ENCODE measurements at regions not wholly inside any gene's neighbourhood (a gene's known extent, or its start where the extent isn't known, plus 50 kb on each side); places are given as distances from the start of the nearest gene placed in this dataset.

DNA sequence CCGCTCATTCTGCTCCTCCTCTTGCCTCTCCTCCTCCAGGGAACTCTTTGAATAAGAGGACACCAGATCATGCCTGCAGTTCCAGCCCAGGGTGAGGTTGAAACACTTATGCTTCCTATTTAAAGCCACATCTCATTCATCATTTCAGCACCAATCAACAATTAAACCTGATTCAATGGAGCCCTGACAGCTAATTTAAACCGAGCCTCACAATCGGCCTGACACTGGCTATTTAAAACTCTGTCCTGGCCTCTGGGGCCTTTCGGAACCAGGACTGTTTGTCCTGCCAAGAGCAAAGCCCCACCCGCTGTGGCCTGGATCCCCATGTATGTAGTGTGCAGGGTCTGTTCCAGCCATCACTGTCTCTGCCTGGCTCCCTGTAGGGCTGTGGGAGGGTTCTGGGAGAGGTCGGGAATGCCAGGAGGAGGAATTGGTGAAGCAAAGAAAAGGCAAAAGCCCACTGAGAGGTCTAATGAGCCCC is 97.4 kb downstream of the MCFD2 start:
- H3K4me3 ChIP-seq (ENCODE audit: low read length), result no peak overlapping the region
- H3K4me1 ChIP-seq (ENCODE audit: control insufficient read depth, insufficient read depth, low read length), result peaks cover 40% of the 10 kb centered on the region
- no peaks in the 10 kb centered on the region for H3K27me3 ChIP-seq (replicated peaks; ENCODE audit: control insufficient read depth, insufficient read depth, low read length)
- no peak for DNase-seq (ENCODE audit: low read depth)
- peak overlapping the region; percentile 78 for H3K9ac ChIP-seq (ENCODE audit: low read length)
- no peaks in the 10 kb centered on the region for H3K9me3 ChIP-seq (ENCODE audit: control insufficient read depth, low read length)
- no peaks in the 10 kb centered on the region for H3K36me3 ChIP-seq (ENCODE audit: control insufficient read depth, insufficient read depth, low read length, severe bottlenecking)

DNA sequence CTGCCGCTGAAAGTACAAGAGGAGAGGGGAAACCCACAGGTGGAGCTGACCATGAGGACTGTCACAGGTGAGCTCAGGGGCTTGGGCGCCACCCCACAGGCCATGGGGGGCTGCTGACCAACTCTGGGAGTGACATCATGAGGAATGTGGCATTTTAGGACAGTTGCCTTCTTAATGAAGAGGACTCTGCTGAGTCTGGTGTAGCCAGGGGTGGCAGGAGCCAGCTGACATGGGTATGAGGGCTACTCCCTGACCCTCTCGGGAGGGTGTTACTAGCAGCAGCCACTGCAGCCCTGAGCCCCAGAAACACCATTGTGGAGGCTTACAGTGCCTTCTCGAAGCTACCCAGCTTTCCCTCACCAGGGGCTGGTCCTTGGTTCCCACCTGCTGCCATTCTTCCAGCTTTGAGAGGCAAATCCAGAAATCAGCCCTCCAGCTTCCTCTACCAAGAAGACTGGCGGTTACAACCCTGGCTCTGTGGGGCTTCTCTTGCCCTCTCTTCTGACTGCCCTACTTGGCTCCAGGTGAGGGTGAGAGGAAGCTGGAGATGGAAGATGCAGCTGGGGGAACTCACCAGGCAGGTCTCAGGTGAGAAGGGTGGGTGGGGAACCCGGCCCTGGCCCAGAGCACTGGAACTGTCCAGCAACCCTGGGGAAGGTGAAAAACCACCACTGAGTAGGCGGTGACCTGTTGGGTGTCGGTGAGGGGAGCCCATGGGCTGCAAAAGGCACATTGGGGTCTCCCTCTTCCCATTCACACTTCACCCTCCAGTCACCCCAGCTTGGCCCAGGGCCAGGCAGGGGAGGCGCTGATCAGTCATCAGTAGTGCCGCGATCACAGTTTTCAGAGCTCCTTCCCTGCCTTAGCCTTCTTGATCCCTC is 98.5 kb downstream of the MCFD2 start:
- no peaks in the 10 kb centered on the region for H3K36me3 ChIP-seq (ENCODE audit: control insufficient read depth, insufficient read depth, low read length, severe bottlenecking)
- DNase-seq (ENCODE audit: low read depth), result no peak
- no peak overlapping the region for H3K4me3 ChIP-seq (ENCODE audit: low read length)
- no peaks in the 10 kb centered on the region for H3K9me3 ChIP-seq (ENCODE audit: control insufficient read depth, low read length)
- H3K27me3 ChIP-seq (replicated peaks; ENCODE audit: control insufficient read depth, insufficient read depth, low read length), result no peaks in the 10 kb centered on the region
- peak overlapping the region; percentile 14 for H3K9ac ChIP-seq (ENCODE audit: low read length)
- H3K4me1 ChIP-seq (ENCODE audit: control insufficient read depth, insufficient read depth, low read length), result peaks cover 49% of the 10 kb centered on the region

DNA sequence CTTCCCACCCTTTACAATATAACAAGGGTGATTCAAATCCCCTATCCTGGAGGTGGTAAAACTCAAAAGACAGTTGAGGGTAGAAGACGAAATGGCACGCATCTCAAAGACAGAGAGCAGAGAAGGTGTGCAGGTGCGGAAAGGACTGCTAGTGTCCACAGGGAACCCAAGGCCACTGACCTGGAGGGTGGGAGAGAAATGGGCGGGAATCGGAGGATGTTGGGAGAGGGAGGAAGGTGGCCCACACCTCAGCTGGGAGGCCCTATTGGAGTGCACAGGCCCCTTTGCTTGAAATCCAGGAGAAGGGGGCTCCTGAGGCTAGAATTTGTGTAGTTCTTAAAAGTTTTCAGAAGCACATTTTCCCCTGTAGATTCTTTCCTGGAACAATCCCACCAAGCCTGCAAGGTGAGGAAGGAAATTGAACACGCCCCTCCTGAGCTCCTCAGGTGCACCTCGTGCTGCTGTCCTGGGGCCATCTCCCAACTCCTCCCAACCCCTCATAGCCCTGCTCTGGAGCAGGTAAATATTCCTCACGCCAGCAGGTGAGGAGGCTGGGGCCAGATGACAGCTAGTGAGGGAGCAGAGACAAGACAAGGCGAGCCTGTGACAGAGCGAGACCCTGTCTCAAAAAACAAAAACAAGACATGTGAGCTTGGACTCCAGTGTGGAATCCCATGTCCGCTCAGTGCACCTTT is 99.3 kb downstream of the MCFD2 start:
- Histone ChIP-seq H3K9me3 (ENCODE audit: control insufficient read depth, low read length) (no peaks in the 10 kb centered on the region), H3K36me3 (ENCODE audit: control insufficient read depth, insufficient read depth, low read length, severe bottlenecking) (no peaks in the 10 kb centered on the region), H3K9ac (ENCODE audit: low read length) (no peak overlapping the region), H3K27me3 (replicated peaks; ENCODE audit: control insufficient read depth, insufficient read depth, low read length) (no peaks in the 10 kb centered on the region), H3K4me1 (ENCODE audit: control insufficient read depth, insufficient read depth, low read length) (peaks cover 57% of the 10 kb centered on the region), H3K4me3 (ENCODE audit: low read length) (no peak overlapping the region)
- no peak for DNase-seq (ENCODE audit: low read depth)

DNA sequence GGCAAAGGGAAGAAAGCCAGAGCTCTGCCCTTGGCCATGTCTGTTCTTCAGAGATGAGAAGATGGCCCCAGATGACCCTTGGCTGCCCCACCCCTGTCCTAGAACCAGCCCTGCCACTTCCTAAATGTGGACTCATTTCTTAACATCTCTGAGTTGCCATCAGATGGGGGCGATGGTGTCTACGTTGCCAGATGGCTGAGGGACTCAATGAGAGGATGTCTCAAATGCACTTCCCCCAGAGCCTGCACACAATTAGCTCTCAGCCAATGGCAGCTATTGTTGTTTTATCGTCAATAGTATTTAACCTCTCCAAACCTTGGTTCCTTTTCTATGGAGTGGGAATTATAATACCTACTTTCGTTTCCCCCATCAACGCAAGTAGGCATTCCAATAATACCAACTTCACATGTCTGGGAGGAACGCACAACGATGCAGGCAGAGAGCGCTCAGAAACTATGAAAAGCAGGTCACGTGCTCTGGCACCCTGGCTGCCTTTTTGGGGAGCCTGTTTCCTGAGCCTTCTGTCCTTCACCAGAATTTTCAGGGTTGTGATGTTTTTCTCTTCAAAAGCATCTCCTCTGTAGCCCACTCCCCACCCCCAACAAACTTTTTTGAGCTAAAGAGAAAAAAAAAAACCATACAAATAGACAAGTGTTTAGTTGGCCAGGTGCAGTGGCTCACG is 100.3 kb downstream of the MCFD2 start:
- H3K4me3 ChIP-seq (ENCODE audit: low read length), result no peak overlapping the region
- H3K9ac ChIP-seq (ENCODE audit: low read length), result peak overlapping the region; percentile 88
- H3K9me3 ChIP-seq (ENCODE audit: control insufficient read depth, low read length), result no peaks in the 10 kb centered on the region
- no peaks in the 10 kb centered on the region for H3K27me3 ChIP-seq (replicated peaks; ENCODE audit: control insufficient read depth, insufficient read depth, low read length)
- H3K4me1 ChIP-seq (ENCODE audit: control insufficient read depth, insufficient read depth, low read length), result peaks cover 58% of the 10 kb centered on the region
- no peaks in the 10 kb centered on the region for H3K36me3 ChIP-seq (ENCODE audit: control insufficient read depth, insufficient read depth, low read length, severe bottlenecking)
- no peak for DNase-seq (ENCODE audit: low read depth)

DNA sequence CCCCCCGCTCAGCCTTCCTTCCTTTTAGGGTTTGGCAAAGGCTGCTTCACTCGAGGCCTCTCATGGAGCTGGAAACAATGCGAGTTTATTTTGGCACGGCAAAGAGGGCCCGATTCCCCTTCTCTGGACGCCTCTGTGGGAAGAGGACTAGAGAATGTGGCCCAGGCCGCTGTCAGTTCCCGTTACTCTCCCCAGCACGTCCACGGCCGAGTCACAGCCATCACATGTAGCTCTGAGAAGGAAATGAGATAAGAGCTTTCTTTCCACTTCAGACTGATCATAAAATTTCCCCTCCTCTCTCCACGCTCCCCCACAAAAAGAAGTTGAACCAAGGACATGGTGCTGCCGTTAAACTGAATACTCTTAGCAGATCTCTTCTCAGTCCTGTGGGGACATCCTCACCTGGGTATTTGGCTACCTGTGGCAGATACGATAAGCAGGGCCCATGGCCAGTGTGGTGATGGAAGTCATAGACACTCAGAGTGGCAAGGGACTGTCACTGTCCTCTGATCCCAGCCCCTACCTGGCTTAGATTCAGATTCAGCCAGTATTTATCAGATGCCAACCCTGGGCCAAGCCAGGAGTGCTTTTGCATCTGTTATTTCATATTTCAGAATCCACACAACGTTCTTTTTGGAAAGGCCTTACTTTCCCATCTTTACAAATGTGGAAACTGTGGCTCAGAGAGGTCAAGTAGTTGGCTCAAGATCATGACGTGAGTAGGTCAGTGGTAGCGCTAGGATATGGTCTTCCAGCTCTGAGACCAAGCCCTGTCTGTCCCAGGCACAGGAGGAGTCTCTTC is 101.2 kb downstream of the MCFD2 start:
- Histone ChIP-seq H3K27me3 (replicated peaks; ENCODE audit: control insufficient read depth, insufficient read depth, low read length) (no peaks in the 10 kb centered on the region), H3K36me3 (ENCODE audit: control insufficient read depth, insufficient read depth, low read length, severe bottlenecking) (no peaks in the 10 kb centered on the region), H3K4me3 (ENCODE audit: low read length) (peak overlapping the region; percentile 22), H3K4me1 (ENCODE audit: control insufficient read depth, insufficient read depth, low read length) (peaks cover 58% of the 10 kb centered on the region), H3K9ac (ENCODE audit: low read length) (peak overlapping the region; percentile 88), H3K9me3 (ENCODE audit: control insufficient read depth, low read length) (no peaks in the 10 kb centered on the region)
- peak; percentile 37 for DNase-seq (ENCODE audit: low read depth)

DNA sequence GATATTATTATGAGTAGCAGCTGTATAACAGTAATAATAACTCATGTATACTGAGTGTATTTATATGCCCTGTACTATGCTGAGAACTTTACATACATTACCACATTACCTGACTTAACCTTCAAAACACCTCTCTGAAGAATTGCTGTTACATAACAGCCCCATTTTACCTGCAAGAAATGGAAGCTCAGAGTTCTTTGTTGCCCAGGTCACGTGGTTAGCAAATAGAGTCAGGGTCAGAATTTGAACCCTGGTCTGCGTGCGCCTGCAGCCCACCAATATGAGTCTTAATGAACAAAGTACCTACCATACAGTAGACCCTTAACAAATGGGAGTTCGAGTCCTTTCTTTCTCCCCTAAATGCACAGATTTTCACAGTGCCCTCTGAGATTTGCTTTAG is 101.9 kb downstream of the MCFD2 start:
- Histone ChIP-seq H3K4me1 (ENCODE audit: control insufficient read depth, insufficient read depth, low read length) (peaks cover 55% of the 10 kb centered on the region), H3K4me3 (ENCODE audit: low read length) (no peak overlapping the region), H3K36me3 (ENCODE audit: control insufficient read depth, insufficient read depth, low read length, severe bottlenecking) (no peaks in the 10 kb centered on the region), H3K9me3 (ENCODE audit: control insufficient read depth, low read length) (no peaks in the 10 kb centered on the region), H3K9ac (ENCODE audit: low read length) (peak overlapping the region; percentile 88), H3K27me3 (replicated peaks; ENCODE audit: control insufficient read depth, insufficient read depth, low read length) (no peaks in the 10 kb centered on the region)
- DNase-seq (ENCODE audit: low read depth), result no peak

DNA sequence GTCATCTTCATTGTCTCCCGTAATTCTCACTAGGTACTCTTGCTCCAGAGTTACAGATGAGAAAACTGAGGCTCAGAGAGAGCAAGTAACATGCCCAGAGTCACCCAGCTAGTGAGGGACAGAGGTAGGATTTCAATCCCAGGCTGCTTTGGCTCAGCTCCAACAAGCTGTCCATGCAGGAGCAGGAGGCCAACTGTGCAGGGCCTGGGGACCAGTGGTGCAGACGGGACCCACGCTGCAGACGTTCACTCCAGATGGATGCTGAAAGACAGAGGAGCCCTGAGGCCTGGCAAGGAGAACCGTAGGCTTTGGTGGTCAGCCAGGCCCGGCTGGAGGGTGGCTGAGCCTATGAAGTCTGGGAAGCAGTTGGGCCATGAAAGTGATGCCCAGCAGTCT is 102.6 kb downstream of the MCFD2 start:
- Histone ChIP-seq H3K36me3 (ENCODE audit: control insufficient read depth, insufficient read depth, low read length, severe bottlenecking) (no peaks in the 10 kb centered on the region), H3K4me1 (ENCODE audit: control insufficient read depth, insufficient read depth, low read length) (peaks cover 50% of the 10 kb centered on the region), H3K4me3 (ENCODE audit: low read length) (peak overlapping the region; percentile 51), H3K27me3 (replicated peaks; ENCODE audit: control insufficient read depth, insufficient read depth, low read length) (no peaks in the 10 kb centered on the region), H3K9ac (ENCODE audit: low read length) (peak overlapping the region; percentile 88), H3K9me3 (ENCODE audit: control insufficient read depth, low read length) (no peaks in the 10 kb centered on the region)
- DNase-seq (ENCODE audit: low read depth), result peak; percentile 44
